HG03520 (cell line): ENCODE measurements at regions not wholly inside any gene's neighbourhood (a gene's known extent, or its start where the extent isn't known, plus 50 kb on each side); places are given as distances from the start of the nearest gene placed in this dataset.

ENCODE experiments used
- ATAC-seq: cut with Tn5 transposase; IDR thresholded peaks from one replicate; pipeline ENCODE4 v1.9.1; 2021; ENCODE audit warnings: mild to moderate bottlenecking, moderate library complexity; ENCODE audit not compliant: unreplicated experiment

- no peak for ATAC-seq
Measured at GRCh38 chr5:158414333-158414762, 555.4 kb upstream of the CLINT1 start.

GRCh38 chr5:158413122-158413680 is 554.3 kb upstream of the CLINT1 start:
- ATAC-seq, result no peak

GRCh38 chr5:158410976-158411375 is 552.0 kb upstream of the CLINT1 start:
- no peak for ATAC-seq

- ATAC-seq, result no peak
Measured at GRCh38 chr5:158409507-158409906, 550.6 kb upstream of the CLINT1 start.

- ATAC-seq, result no peak
Measured at GRCh38 chr5:158407824-158408195, 548.9 kb upstream of the CLINT1 start.

GRCh38 chr5:158406884-158407823 is 548.2 kb upstream of the CLINT1 start:
- no peak for ATAC-seq

- ATAC-seq, result peak; percentile 74
Measured at GRCh38 chr5:158398360-158399201, 539.6 kb upstream of the CLINT1 start.

- no peak for ATAC-seq
Measured at GRCh38 chr5:158397278-158397677, 538.3 kb upstream of the CLINT1 start.

- ATAC-seq, result no peak
Measured at GRCh38 chr5:158394102-158394501, 535.2 kb upstream of the CLINT1 start.

- ATAC-seq, result no peak
Measured at GRCh38 chr5:158393457-158393856, 534.5 kb upstream of the CLINT1 start.

- ATAC-seq, result no peak
Measured at GRCh38 chr5:158392753-158393152, 533.8 kb upstream of the CLINT1 start.

- ATAC-seq, result no peak
Measured at GRCh38 chr5:158390577-158390976, 531.6 kb upstream of the CLINT1 start.

GRCh38 chr5:158389786-158390185 is 530.8 kb upstream of the CLINT1 start:
- no peak for ATAC-seq

- ATAC-seq, result no peak
Measured at GRCh38 chr5:158388021-158388420, 529.1 kb upstream of the CLINT1 start.

GRCh38 chr5:158387499-158387898 is 528.6 kb upstream of the CLINT1 start:
- ATAC-seq, result no peak

- no peak for ATAC-seq
Measured at GRCh38 chr5:158385982-158386381, 527.0 kb upstream of the CLINT1 start.

- ATAC-seq, result no peak
Measured at GRCh38 chr5:158384535-158385481, 525.9 kb upstream of the CLINT1 start.

- no peak for ATAC-seq
Measured at GRCh38 chr5:158383486-158383885, 524.5 kb upstream of the CLINT1 start.

- ATAC-seq, result peak; percentile 94
Measured at GRCh38 chr5:158382473-158382872, 523.5 kb upstream of the CLINT1 start.

- no peak for ATAC-seq
Measured at GRCh38 chr5:158381614-158382160, 522.7 kb upstream of the CLINT1 start.
